ENCODE measurements at regions not wholly inside any gene's neighbourhood (a gene's known extent, or its start where the extent isn't known, plus 50 kb on each side); places are given as distances from the start of the nearest gene placed in this dataset.

GRCh38 chr18:73908323-73908722 lies 239.3 kb downstream of the FBXO15 start:
- TF ChIP-seq CTCF (IDR thresholded peaks at IDR 0.05) (no peak), POLR2A (IDR thresholded peaks at IDR 0.05) (no peak)
